Posterior cingulate gyrus (tissue), 11 donors: ENCODE measurements at regions not wholly inside any gene's neighbourhood (a gene's known extent, or its start where the extent isn't known, plus 50 kb on each side); places are given as distances from the start of the nearest gene placed in this dataset.
"Not testable (repeated sequence)": the region's sequence is repeated elsewhere in the genome, so short reads cannot be mapped to it uniquely, and the experiment has no call there.

Source experiments
- DNase-seq, 10 donors: peaks; one replicate each; pipeline versions ENCODE4 v3.0.0 to v3.0.0-alpha.2; 2020 to 2021; ENCODE audit warnings: mixed read lengths in 3 of 10
- intact Hi-C: fragments of 100-400 bp; cut with DNase I; formaldehyde crosslinking; loops from one replicate; pipeline ENCODE4 v1.15.1; 2023

DNA sequence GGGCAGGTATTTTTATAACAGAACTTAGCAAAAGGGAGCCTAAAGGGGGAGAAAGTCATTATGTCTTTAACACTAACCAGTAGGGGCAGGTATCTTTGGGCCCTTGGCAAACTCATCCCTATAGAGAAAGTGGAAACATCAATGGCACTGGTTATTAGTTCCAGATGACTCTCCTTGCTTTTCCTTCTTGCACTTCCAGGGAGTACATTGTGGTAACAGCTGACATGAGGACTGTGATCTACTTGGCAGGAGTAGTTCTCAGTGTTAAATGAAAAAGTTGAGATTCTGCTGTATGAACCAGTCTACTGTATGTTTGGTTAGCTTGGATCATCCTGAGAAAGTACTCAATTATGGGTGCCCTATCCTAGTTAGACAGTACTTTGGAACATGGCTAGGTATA is 93.6 kb downstream of the ATXN3L start:
- DNase-seq = no peak
- intact Hi-C loops = no loop called here

DNA sequence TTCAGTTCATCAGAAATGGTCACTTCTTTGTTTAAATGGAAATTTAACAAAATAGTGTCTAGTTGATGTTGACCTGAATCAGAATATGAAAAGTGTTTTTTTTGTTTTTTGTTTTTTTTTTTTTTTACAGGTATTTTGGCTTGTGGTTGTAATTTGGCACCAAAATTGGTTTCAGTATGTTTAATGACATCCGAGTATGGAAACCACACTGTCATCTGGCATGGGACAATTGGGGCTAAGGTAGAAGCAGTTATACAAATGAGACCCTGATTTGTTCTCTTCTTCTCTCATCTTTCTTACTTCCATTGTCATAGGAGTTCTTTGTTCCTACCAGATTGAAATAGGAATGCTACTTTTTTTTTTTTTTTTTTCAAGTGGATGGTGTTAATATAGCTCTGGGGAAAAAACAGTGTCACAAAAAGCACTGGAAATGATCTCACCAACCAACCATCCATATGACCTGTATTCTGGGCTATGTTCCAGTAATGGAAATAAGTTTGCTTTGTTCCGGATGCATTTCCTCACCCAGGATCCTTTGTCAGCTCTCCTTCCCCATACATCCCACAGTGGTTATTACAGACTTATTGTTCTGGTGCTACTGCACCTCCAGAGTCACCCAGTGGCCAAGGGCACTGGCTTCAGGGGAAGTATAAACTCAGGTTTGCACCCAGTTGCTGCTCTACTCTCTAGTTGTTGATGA is 95.8 kb downstream of the ATXN3L start:
- DNase-seq = no peak
- intact Hi-C loops = no loop called here

- intact Hi-C loops = no loop called here
- no peak for DNase-seq
Observed at GRCh38 chrX:13220916-13221315, 98.9 kb downstream of the ATXN3L start.

DNA sequence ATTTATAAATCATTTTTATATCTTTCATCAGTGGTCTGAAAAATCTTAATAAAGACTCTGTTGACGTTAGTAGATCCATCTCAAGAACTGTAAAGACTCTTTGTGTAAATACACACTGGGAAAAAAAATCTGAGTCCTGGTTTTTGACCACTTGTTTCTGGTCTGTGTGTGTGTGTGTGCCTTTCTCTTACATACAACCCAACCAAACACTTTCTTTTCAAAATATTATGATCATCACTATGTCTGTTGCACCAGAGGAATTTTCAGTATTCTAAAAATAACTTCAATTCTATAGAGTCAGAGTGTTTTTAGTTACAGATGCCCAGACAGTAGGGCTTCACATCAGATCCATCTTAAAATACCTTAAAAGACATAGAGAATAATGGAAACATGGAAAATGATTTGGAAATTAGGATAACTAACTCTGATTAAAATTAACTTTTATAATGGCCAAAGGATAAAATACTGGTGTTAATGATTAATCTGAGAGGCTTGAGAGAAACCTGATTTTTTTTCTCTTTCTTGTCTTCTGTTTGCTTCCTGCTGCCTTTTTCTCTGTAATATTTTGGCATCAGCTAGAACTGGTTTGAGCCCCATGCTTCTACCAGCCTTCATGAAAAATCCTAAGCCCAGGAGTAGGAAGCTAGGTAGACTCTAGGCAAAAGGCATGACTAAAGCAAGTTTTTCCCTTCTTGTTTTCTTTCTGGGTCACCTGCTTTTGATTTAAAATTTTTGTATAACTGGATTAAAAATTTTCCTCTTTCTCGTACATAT is 99.7 kb downstream of the ATXN3L start:
- DNase-seq = no peak
- intact Hi-C loops = no loop called here

DNA sequence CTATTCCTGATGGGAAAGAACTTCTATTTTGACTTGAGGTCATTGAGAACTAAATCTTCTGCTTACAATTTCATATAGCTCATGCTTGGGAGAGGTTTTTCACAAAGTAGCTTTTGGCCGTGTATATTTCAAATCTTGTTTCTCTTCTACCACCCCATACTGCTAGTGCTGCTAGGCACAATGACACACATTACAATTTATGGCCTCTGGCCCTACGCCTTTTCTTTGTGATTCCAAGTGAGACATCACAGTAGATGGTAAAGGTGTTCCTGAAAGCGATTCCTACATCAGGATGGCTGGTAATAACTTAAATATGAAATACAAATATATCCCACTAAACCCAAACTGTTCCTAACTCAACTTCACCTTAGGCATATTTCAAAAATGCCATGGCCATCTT is 101.1 kb downstream of the ATXN3L start:
- intact Hi-C loops = no loop called here
- no peak for DNase-seq

- intact Hi-C loops = no loop called here
- no peak for DNase-seq
Observed at GRCh38 chrX:13216139-13216538, 103.7 kb downstream of the ATXN3L start.

DNA sequence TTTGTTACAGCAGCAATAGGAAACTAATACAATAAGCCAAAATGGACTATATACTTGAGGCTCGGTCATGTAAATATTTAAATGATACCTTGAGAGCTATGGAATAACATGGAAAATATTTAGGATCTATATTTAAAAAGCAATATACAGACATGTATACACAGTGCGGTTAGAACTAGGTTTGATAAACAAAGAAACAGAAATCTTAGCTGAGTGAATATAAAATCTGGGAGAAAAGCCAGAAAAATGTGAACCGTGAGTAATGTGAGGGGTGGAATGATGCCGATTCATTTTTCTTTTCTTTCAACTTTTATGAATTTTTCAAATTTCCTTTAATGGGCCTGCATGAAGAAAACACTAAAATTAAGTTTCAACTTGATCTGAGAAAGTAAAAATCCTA is 104.1 kb downstream of the ATXN3L start:
- no peak for DNase-seq
- intact Hi-C loops = no loop called here

GRCh38 chrX:13212191-13212651 is 107.6 kb downstream of the ATXN3L start:
- no peak for DNase-seq
- intact Hi-C loops = no loop called here

- intact Hi-C loops = not testable (repeated sequence)
Observed at GRCh38 chrX:13210142-13210541, 109.7 kb downstream of the ATXN3L start.

GRCh38 chrX:13209704-13210103 is 110.1 kb downstream of the ATXN3L start:
- intact Hi-C loops, DNase-seq: not testable (repeated sequence)

More at GRCh38 chrX:13210142-13210541, 109.7 kb downstream of the ATXN3L start:
- not testable (repeated sequence) for DNase-seq

GRCh38 chrX:13208281-13208935 is 111.4 kb downstream of the ATXN3L start:
- intact Hi-C loops = no loop called here

GRCh38 chrX:13203271-13203670 is 116.6 kb downstream of the ATXN3L start:
- intact Hi-C loops = no loop called here
- no peak for DNase-seq

More at GRCh38 chrX:13208281-13208935, 111.4 kb downstream of the ATXN3L start:
- DNase-seq = no peak

DNA sequence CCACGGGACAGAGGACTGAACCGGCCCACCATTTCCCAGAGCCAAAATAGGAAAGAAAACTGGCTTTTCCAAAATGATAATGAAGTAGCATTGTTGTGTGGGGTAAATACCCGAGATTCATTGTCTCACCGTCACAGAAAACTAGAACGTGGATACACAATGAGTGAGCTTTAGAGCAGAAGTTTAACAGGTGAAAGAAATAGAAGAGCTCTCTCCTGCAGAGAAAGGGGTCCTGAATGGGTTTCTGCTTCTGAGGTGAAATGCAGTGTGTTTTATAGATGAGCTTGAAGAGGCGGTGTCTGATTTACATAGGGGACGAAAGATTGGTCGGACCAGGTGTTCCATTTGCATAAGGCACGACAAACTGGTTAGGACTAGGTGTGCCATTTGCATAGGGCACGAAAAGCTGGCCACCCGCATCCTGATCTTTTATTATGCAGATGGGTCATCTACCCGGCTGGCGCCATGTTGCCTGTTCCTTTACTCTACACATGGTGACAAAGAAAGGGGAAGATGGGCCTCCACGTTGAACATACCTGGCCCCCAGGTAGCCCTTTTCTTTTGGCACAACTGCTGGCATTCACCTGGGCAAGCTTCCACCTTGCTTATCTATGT is 118.1 kb downstream of the ATXN3L start:
- intact Hi-C loops = no loop called here
- DNase-seq = no peak

DNA sequence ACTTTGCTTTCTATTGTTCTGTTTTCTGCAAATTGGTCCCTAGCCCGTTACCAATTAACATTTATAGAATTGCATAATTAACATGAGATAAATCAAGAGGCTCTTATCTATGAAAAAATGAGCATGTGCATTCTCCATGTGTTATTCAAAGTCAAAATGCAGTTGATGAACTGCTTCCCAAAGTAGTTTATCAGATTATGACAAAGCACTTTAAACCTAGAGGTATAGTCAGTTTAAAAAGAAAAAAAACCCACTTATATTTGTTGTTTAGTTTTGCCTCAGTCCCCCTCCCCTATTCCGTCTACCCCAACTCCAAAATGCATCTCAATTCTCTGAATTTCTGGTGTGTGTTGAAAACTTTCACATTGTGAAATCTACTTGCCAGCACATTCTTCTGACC is 119.5 kb downstream of the ATXN3L start:
- DNase-seq = no peak
- intact Hi-C loops = no loop called here

GRCh38 chrX:13198762-13199064 is 121.1 kb downstream of the ATXN3L start:
- DNase-seq = no peak
- intact Hi-C loops = no loop called here

- DNase-seq = no peak
- intact Hi-C loops = no loop called here
Observed at GRCh38 chrX:13198056-13198761, 121.6 kb downstream of the ATXN3L start.

GRCh38 chrX:13196782-13197181 is 123.1 kb downstream of the ATXN3L start:
- intact Hi-C loops = no loop called here
- no peak for DNase-seq

GRCh38 chrX:13195340-13195739 is 124.5 kb downstream of the ATXN3L start:
- no peak for DNase-seq
- intact Hi-C loops = no loop called here

GRCh38 chrX:13194291-13195103 is 125.4 kb downstream of the ATXN3L start:
- intact Hi-C loops = no loop called here
- no peak for DNase-seq

DNA sequence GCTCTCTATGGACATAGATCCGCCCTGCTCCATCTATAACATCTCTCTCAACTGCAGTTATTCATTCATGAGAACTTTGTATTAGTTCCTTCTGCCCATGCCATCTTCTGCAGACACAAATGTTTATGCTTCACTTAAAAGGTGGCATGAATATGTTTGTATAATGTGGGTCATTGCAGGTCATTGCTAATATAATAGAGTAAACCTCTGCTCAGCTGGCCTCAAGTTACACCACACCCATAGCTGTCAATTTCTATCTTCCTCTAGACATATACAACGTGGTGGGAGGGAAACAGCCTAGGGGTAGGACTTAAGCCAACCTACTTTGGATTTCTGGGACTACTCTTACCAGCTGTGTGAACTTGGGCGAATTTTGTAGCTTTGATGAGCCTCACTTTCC is 129.8 kb downstream of the ATXN3L start:
- DNase-seq = no peak
- intact Hi-C loops = no loop called here
